Astrocyte (in vitro differentiated cells and primary cell): ENCODE measurements at regions not wholly inside any gene's neighbourhood (a gene's known extent, or its start where the extent isn't known, plus 50 kb on each side); places are given as distances from the start of the nearest gene placed in this dataset.

ENCODE experiments used
- EZH2 ChIP-seq: IDR thresholded peaks from 2 replicates; pipeline ENCODE4 v1.6.1; 2012; ENCODE audit warnings: mild to moderate bottlenecking, low read length, inconsistent platforms; ENCODE audit not compliant: insufficient read depth
- TF ChIP-seq, protein P1 (sequence below): IDR thresholded peaks from 2 replicates; pipeline ENCODE4 v1.5.1; 2011; ENCODE audit warnings: low read depth, mild to moderate bottlenecking, inconsistent platforms, low read length, moderate library complexity; ENCODE audit not compliant: insufficient read depth

DNA sequence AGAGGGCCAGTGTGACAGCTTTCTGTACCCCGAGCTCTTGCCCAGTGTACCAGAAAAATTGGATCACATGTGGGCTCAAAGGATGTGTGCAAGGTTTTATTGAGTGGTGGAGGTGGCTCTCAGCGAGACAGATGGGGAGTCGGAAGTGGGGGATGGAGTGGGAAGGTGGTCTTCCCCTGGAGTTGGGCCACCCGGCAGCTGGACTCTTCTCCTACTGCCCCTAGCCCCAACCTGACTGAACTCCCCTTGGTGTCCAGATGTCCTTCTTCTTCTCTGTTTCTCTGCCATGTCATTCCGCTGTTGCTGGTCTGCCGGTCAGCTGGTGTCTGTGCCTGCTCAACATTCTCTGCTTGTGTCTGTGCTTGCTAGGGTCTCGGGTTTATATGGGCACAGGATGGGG lies 217.9 kb downstream of the RRAGC start:
- TF ChIP-seq, protein P1, sequence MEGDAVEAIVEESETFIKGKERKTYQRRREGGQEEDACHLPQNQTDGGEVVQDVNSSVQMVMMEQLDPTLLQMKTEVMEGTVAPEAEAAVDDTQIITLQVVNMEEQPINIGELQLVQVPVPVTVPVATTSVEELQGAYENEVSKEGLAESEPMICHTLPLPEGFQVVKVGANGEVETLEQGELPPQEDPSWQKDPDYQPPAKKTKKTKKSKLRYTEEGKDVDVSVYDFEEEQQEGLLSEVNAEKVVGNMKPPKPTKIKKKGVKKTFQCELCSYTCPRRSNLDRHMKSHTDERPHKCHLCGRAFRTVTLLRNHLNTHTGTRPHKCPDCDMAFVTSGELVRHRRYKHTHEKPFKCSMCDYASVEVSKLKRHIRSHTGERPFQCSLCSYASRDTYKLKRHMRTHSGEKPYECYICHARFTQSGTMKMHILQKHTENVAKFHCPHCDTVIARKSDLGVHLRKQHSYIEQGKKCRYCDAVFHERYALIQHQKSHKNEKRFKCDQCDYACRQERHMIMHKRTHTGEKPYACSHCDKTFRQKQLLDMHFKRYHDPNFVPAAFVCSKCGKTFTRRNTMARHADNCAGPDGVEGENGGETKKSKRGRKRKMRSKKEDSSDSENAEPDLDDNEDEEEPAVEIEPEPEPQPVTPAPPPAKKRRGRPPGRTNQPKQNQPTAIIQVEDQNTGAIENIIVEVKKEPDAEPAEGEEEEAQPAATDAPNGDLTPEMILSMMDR: no peak
- no peak for TF ChIP-seq EZH2
